ENCODE measurements at regions not wholly inside any gene's neighbourhood (a gene's known extent, or its start where the extent isn't known, plus 50 kb on each side); places are given as distances from the start of the nearest gene placed in this dataset.

GRCh38 chr1:191905781-191906180, 252.5 kb upstream of the RGS18 start:
- Mint-ChIP-seq H3K36me3 (ENCODE audit: low read depth) (peaks cover 3% of the 10 kb centered on the region), H3K27ac (ENCODE audit: unreplicated experiment) (no peak overlapping the region), H3K27me3 (ENCODE audit: low read depth) (no peaks in the 10 kb centered on the region), H3K4me3 (no peak overlapping the region), H3K9me3 (peaks cover 11% of the 10 kb centered on the region), H3K4me1 (no peaks in the 10 kb centered on the region)
- TF ChIP-seq CTCF (conservative IDR thresholded peaks at IDR 0.05) = no peak
- no peak for DNase-seq (ENCODE audit: low read depth, low spot score)

GRCh38 chr1:191907121-191907520, 251.1 kb upstream of the RGS18 start:
- Mint-ChIP-seq H3K4me1 (no peaks in the 10 kb centered on the region), H3K9me3 (peaks cover 14% of the 10 kb centered on the region), H3K36me3 (ENCODE audit: low read depth) (peaks cover 3% of the 10 kb centered on the region), H3K4me3 (no peak overlapping the region), H3K27ac (ENCODE audit: unreplicated experiment) (no peak overlapping the region), H3K27me3 (ENCODE audit: low read depth) (no peaks in the 10 kb centered on the region)
- TF ChIP-seq CTCF (conservative IDR thresholded peaks at IDR 0.05) = no peak
- no peak for DNase-seq (ENCODE audit: low read depth, low spot score)

GRCh38 chr1:191910245-191910644, 248.0 kb upstream of the RGS18 start:
- Mint-ChIP-seq H3K27ac (ENCODE audit: unreplicated experiment) (no peak overlapping the region), H3K36me3 (ENCODE audit: low read depth) (peaks cover 3% of the 10 kb centered on the region), H3K4me3 (no peak overlapping the region), H3K4me1 (no peaks in the 10 kb centered on the region), H3K9me3 (peaks cover 14% of the 10 kb centered on the region), H3K27me3 (ENCODE audit: low read depth) (no peaks in the 10 kb centered on the region)
- no peak for TF ChIP-seq CTCF (conservative IDR thresholded peaks at IDR 0.05)
- DNase-seq (ENCODE audit: low read depth, low spot score) = no peak

- no peak overlapping the region for H3K4me3 Mint-ChIP-seq
- H3K9me3 Mint-ChIP-seq = peaks cover 14% of the 10 kb centered on the region
- TF ChIP-seq CTCF (conservative IDR thresholded peaks at IDR 0.05) = no peak
- H3K27me3 Mint-ChIP-seq (ENCODE audit: low read depth) = no peaks in the 10 kb centered on the region
- no peak overlapping the region for H3K27ac Mint-ChIP-seq (ENCODE audit: unreplicated experiment)
- no peak for DNase-seq (ENCODE audit: low read depth, low spot score)
- H3K36me3 Mint-ChIP-seq (ENCODE audit: low read depth) = peaks cover 3% of the 10 kb centered on the region
- no peaks in the 10 kb centered on the region for H3K4me1 Mint-ChIP-seq
Observed at GRCh38 chr1:191912517-191912916, 245.7 kb upstream of the RGS18 start.

- Mint-ChIP-seq H3K4me3 (no peak overlapping the region), H3K4me1 (no peaks in the 10 kb centered on the region), H3K36me3 (ENCODE audit: low read depth) (no peaks in the 10 kb centered on the region), H3K27ac (ENCODE audit: unreplicated experiment) (no peak overlapping the region), H3K27me3 (ENCODE audit: low read depth) (no peaks in the 10 kb centered on the region), H3K9me3 (peaks cover 8% of the 10 kb centered on the region)
- no peak for DNase-seq (ENCODE audit: low read depth, low spot score)
- TF ChIP-seq CTCF (conservative IDR thresholded peaks at IDR 0.05) = no peak
Observed at GRCh38 chr1:191913260-191913977, 244.8 kb upstream of the RGS18 start.

Data from neural crest cell (in vitro differentiated cells).